ENCODE measurements at regions not wholly inside any gene's neighbourhood (a gene's known extent, or its start where the extent isn't known, plus 50 kb on each side); places are given as distances from the start of the nearest gene placed in this dataset.

DNA sequence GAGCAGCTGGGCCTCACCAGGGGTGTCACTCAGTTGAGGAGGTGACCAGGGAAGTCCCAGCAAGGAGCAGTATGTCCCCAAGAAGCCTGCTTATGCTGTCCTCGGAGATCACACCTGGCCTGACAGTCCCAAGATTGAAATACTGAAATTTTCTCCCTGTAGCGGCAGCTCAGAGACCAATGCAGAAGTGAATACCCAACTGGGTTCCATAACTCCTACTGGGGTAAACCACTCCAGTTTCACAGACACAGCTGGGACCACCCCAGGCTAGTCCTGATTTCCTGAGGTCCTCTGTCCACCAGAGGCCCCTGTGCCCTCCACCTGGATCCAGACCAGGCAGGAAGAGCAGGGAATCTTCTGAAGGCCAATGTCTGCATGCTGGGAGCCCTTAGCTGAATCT is 298.1 kb downstream of the ZEB1 start:
- Histone ChIP-seq H4K20me1 (ENCODE audit: control insufficient read depth, extremely low read depth, insufficient read depth, low read length) (no peaks in the 10 kb centered on the region), H2AFZ (ENCODE audit: control insufficient read depth, low read length) (no peak overlapping the region), H3K36me3 (ENCODE audit: control insufficient read depth in 2 of 2, extremely low read depth in 1 of 2, insufficient read depth in 2 of 2, low read length in 2 of 2) (no peaks in the 10 kb centered on the region), H3K4me1 (ENCODE audit: control insufficient read depth, extremely low read depth, insufficient read depth, low read length) (peaks cover 18% of the 10 kb centered on the region), H3K4me3 (ENCODE audit: control insufficient read depth in 2 of 3, extremely low read depth in 1 of 3, insufficient read depth in 2 of 3, low read depth in 1 of 3, low read length in 3 of 3) (no peak overlapping the region), H3K9me1 (ENCODE audit: control insufficient read depth, extremely low read depth, insufficient read depth, low read length) (no peaks in the 10 kb centered on the region), H3K79me2 (ENCODE audit: control insufficient read depth, insufficient read depth, low read length) (no peaks in the 10 kb centered on the region), H3K9ac (ENCODE audit: control insufficient read depth, extremely low read depth, insufficient read depth, low read length) (no peak overlapping the region), H3K4me2 (ENCODE audit: control insufficient read depth, extremely low read depth, insufficient read depth, low read depth, low read length) (no peak overlapping the region), H3K27me3 (ENCODE audit: control insufficient read depth, extremely low read depth, insufficient read depth, low read length) (no peaks in the 10 kb centered on the region), H3K27ac (ENCODE audit: control insufficient read depth, insufficient read depth, low read length) (no peak overlapping the region), H3K9me3 (ENCODE audit: control insufficient read depth, low read depth, low read length) (no peaks in the 10 kb centered on the region)
- no peak for FAIRE-seq
- no peak for DNase-seq (ENCODE audit: low read depth, low spot score)
- TF ChIP-seq, protein P1, sequence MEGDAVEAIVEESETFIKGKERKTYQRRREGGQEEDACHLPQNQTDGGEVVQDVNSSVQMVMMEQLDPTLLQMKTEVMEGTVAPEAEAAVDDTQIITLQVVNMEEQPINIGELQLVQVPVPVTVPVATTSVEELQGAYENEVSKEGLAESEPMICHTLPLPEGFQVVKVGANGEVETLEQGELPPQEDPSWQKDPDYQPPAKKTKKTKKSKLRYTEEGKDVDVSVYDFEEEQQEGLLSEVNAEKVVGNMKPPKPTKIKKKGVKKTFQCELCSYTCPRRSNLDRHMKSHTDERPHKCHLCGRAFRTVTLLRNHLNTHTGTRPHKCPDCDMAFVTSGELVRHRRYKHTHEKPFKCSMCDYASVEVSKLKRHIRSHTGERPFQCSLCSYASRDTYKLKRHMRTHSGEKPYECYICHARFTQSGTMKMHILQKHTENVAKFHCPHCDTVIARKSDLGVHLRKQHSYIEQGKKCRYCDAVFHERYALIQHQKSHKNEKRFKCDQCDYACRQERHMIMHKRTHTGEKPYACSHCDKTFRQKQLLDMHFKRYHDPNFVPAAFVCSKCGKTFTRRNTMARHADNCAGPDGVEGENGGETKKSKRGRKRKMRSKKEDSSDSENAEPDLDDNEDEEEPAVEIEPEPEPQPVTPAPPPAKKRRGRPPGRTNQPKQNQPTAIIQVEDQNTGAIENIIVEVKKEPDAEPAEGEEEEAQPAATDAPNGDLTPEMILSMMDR (optimal IDR thresholded peaks at IDR 0.05 in 1 of 3, IDR thresholded peaks at IDR 0.05 in 1 of 3, conservative IDR thresholded peaks at IDR 0.05 in 1 of 3; ENCODE audit: extremely low read depth in 1 of 3, insufficient read depth in 2 of 3, low read length in 3 of 3): no peak
- no peak for TF ChIP-seq EZH2 (IDR thresholded peaks at IDR 0.05; ENCODE audit: low read length)
- dilution Hi-C loops (cut with MboI; ENCODE audit: extremely low pct_ligation_motif_present, low sequenced_read_pairs): no loop called here

DNA sequence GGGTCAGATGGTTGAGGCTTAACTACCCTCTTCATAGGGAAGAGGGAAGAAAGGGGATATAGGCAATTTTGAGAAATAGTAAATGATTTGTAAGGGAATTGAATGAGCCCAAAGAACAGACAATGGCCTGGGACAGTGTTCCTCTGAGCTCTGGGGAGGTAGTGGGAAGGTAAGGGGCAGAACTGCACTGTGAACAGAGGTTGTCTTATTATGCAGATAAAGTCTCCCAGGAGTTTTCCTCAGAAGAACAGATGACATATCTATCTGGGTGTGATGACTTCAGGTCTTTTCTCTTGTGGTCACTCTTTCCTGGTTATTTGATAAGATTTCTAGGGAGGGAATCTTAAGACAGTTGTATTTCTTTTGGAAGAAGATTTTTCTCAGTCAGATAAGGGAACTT is 296.1 kb downstream of the ZEB1 start:
- FAIRE-seq: no peak
- no peak overlapping the region for H3K9ac ChIP-seq (ENCODE audit: control insufficient read depth, extremely low read depth, insufficient read depth, low read length)
- no peaks in the 10 kb centered on the region for H4K20me1 ChIP-seq (ENCODE audit: control insufficient read depth, extremely low read depth, insufficient read depth, low read length)
- no peaks in the 10 kb centered on the region for H3K9me1 ChIP-seq (ENCODE audit: control insufficient read depth, extremely low read depth, insufficient read depth, low read length)
- no peak overlapping the region for H3K27ac ChIP-seq (ENCODE audit: control insufficient read depth, insufficient read depth, low read length)
- H3K4me3 ChIP-seq (ENCODE audit: control insufficient read depth in 2 of 3, extremely low read depth in 1 of 3, insufficient read depth in 2 of 3, low read depth in 1 of 3, low read length in 3 of 3): no peak overlapping the region
- no peaks in the 10 kb centered on the region for H3K9me3 ChIP-seq (ENCODE audit: control insufficient read depth, low read depth, low read length)
- dilution Hi-C loops (cut with MboI; ENCODE audit: extremely low pct_ligation_motif_present, low sequenced_read_pairs): no loop called here
- H3K4me1 ChIP-seq (ENCODE audit: control insufficient read depth, extremely low read depth, insufficient read depth, low read length): peaks cover 6% of the 10 kb centered on the region
- no peak overlapping the region for H2AFZ ChIP-seq (ENCODE audit: control insufficient read depth, low read length)
- DNase-seq (ENCODE audit: low read depth, low spot score): no peak
- H3K4me2 ChIP-seq (ENCODE audit: control insufficient read depth, extremely low read depth, insufficient read depth, low read depth, low read length): no peak overlapping the region
- H3K27me3 ChIP-seq (ENCODE audit: control insufficient read depth, extremely low read depth, insufficient read depth, low read length): no peaks in the 10 kb centered on the region
- H3K79me2 ChIP-seq (ENCODE audit: control insufficient read depth, insufficient read depth, low read length): no peaks in the 10 kb centered on the region
- no peaks in the 10 kb centered on the region for H3K36me3 ChIP-seq (ENCODE audit: control insufficient read depth in 2 of 2, extremely low read depth in 1 of 2, insufficient read depth in 2 of 2, low read length in 2 of 2)
- TF ChIP-seq, protein P1 (optimal IDR thresholded peaks at IDR 0.05 in 1 of 3, IDR thresholded peaks at IDR 0.05 in 1 of 3, conservative IDR thresholded peaks at IDR 0.05 in 1 of 3; ENCODE audit: extremely low read depth in 1 of 3, insufficient read depth in 2 of 3, low read length in 3 of 3): no peak
- TF ChIP-seq EZH2 (IDR thresholded peaks at IDR 0.05; ENCODE audit: low read length): no peak
